ENCODE measurements at regions not wholly inside any gene's neighbourhood (a gene's known extent, or its start where the extent isn't known, plus 50 kb on each side); places are given as distances from the start of the nearest gene placed in this dataset.

DNA sequence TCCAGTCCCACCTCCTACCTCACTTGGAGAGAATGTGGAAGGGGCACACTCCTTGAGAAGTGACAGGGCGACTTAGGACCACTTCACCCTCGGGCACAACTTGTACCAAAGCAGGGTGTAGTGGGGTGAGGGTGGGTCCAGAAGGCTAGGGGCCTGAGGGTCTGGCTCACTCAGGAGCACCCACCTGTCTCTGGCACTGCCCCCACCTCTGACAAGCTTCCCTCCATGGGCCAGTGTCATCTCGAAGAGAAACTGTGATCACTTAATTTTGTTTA, 76.9 kb upstream of the OLFM1 start:
- Histone ChIP-seq H3K4me1 (ENCODE audit: control insufficient read depth, insufficient read depth, low read length) (no peaks in the 10 kb centered on the region), H3K27me3 (ENCODE audit: control insufficient read depth, insufficient read depth, low read length) (peaks cover 5% of the 10 kb centered on the region), H3K9ac (ENCODE audit: low read depth, low read length) (no peak overlapping the region), H3K4me3 (ENCODE audit: low read length) (no peak overlapping the region), H3K9me3 (replicated peaks; ENCODE audit: low read length) (no peaks in the 10 kb centered on the region), H3K36me3 (ENCODE audit: insufficient read depth, low read length) (no peaks in the 10 kb centered on the region), H3K4me2 (ENCODE audit: low read length) (no peak overlapping the region)

DNA sequence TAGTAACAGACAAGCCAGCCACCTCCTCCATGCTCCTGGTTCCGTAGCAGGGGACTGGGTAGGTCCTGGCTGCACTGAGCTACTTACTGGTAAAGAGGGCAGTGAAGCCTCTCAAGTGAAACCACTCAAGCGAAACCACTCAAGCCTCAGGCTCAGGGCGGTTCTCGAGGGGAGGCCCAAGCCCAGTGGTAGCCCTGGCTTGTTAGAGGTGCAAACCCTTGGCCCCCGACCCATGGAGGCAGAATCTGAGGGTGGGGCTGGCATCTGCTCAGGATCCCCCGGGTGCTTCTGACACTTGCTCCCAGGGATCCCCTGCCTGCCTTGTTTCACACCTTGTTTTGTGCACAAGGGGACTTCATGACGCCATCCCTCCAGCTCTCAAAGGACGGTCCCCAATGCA, 76.5 kb upstream of the OLFM1 start:
- Histone ChIP-seq H3K9me3 (replicated peaks; ENCODE audit: low read length) (no peaks in the 10 kb centered on the region), H3K36me3 (ENCODE audit: insufficient read depth, low read length) (no peaks in the 10 kb centered on the region), H3K9ac (ENCODE audit: low read depth, low read length) (no peak overlapping the region), H3K4me3 (ENCODE audit: low read length) (no peak overlapping the region), H3K4me1 (ENCODE audit: control insufficient read depth, insufficient read depth, low read length) (no peaks in the 10 kb centered on the region), H3K4me2 (ENCODE audit: low read length) (no peak overlapping the region), H3K27me3 (ENCODE audit: control insufficient read depth, insufficient read depth, low read length) (peaks cover 5% of the 10 kb centered on the region)

DNA sequence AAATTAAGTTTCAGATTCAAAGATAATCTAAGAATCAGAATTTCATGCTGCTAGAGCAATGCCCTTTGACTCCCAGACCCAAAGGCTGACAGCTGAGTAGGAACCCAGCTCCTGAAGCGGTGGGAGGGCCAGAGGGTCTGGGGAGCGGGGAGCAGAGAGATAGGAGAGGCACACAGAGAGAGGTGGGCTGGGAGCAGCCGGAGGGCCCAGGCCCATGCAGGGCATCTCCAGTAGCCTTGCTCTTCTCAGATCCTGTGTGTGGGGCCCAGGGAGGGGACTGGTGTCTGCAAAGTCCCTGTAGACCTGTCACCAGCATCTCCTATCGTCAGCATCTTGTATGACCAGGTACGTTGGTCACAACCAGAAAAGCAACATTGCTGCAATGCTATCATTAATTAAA, 75.3 kb upstream of the OLFM1 start:
- Histone ChIP-seq H3K9ac (ENCODE audit: low read depth, low read length) (no peak overlapping the region), H3K27me3 (ENCODE audit: control insufficient read depth, insufficient read depth, low read length) (peaks cover 5% of the 10 kb centered on the region), H3K4me1 (ENCODE audit: control insufficient read depth, insufficient read depth, low read length) (no peaks in the 10 kb centered on the region), H3K4me2 (ENCODE audit: low read length) (no peak overlapping the region), H3K36me3 (ENCODE audit: insufficient read depth, low read length) (no peaks in the 10 kb centered on the region), H3K4me3 (ENCODE audit: low read length) (no peak overlapping the region), H3K9me3 (replicated peaks; ENCODE audit: low read length) (no peaks in the 10 kb centered on the region)

DNA sequence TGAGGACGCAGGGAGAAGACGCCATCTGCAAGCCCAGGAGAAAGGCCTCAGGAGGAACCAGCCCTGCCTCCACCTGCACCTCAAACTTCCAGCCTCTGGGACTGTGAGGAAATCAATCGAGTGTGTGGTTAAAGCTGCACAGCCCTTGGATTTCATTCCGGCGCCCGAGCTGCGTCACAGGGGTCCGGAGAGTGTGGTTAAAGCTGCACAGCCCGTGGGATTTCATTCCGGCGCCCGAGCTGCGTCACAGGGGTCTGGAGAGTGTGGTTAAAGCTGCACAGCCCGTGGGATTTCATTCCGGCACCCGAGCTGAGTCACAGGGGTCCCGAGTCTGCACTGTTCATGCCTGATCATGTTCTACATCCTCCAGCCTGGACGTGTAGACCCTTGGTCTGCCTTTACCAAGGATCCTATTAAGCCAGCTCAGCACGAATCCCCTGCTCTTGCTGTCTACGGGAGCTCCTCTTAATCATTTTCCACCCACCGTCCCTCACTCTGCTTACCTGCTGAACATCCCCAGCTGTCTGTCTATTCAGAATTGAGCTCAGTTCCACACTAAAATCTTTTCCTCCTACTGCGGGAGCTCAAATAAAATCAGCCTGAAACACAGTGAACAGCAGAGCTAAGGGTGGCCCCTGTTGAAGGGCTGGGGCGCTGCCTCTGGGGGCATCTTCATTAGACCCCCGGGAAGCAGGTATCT, 73.0 kb upstream of the OLFM1 start:
- Histone ChIP-seq H3K4me3 (ENCODE audit: low read length) (no peak overlapping the region), H3K9me3 (replicated peaks; ENCODE audit: low read length) (no peaks in the 10 kb centered on the region), H3K27me3 (ENCODE audit: control insufficient read depth, insufficient read depth, low read length) (peaks cover 5% of the 10 kb centered on the region), H3K4me1 (ENCODE audit: control insufficient read depth, insufficient read depth, low read length) (no peaks in the 10 kb centered on the region), H3K4me2 (ENCODE audit: low read length) (no peak overlapping the region), H3K9ac (ENCODE audit: low read depth, low read length) (no peak overlapping the region), H3K36me3 (ENCODE audit: insufficient read depth, low read length) (no peaks in the 10 kb centered on the region)

DNA sequence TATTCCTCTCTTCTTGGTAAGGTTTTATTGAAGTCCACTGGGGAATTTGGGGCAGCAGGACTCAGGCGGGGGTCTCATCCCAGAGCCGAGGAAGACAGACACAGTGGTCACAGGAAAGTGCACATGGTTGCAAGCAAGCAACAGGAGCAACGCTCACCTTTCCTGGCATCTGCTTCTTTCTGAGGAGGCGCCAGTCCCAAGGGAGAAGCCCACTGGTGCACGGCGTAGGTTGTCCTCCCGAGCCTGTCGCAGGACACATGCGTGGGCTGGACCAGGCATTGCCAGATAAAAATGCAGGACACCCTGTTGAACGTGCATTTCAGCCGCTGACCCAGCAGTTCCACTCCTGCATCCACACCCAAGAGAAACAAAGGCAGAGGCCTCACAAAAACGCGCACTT, 72.4 kb upstream of the OLFM1 start:
- Histone ChIP-seq H3K4me2 (ENCODE audit: low read length) (no peak overlapping the region), H3K9ac (ENCODE audit: low read depth, low read length) (no peak overlapping the region), H3K9me3 (replicated peaks; ENCODE audit: low read length) (no peaks in the 10 kb centered on the region), H3K36me3 (ENCODE audit: insufficient read depth, low read length) (no peaks in the 10 kb centered on the region), H3K4me1 (ENCODE audit: control insufficient read depth, insufficient read depth, low read length) (no peaks in the 10 kb centered on the region), H3K4me3 (ENCODE audit: low read length) (no peak overlapping the region), H3K27me3 (ENCODE audit: control insufficient read depth, insufficient read depth, low read length) (peaks cover 8% of the 10 kb centered on the region)

DNA sequence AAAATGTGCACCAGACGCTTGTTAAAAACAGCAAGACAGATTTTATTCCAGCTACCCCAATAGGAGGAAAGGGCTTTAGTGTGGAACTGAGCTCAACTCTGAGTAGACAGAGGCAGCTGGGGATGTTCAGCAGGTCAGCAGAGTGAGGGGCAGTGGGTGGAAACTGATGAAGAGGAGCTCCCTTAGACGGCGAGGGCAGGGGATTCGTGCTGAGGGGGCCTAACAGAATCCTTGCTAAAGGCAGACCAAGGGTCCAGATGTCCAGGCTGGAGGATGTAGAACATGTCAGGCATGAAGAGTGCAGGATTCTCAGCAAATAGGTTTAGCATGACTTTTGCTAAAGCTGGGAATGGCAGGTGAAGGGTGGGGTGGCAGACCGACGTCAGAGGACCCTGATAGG, 71.9 kb upstream of the OLFM1 start:
- Histone ChIP-seq H3K4me3 (ENCODE audit: low read length) (no peak overlapping the region), H3K27me3 (ENCODE audit: control insufficient read depth, insufficient read depth, low read length) (peaks cover 11% of the 10 kb centered on the region), H3K4me1 (ENCODE audit: control insufficient read depth, insufficient read depth, low read length) (no peaks in the 10 kb centered on the region), H3K9ac (ENCODE audit: low read depth, low read length) (no peak overlapping the region), H3K9me3 (replicated peaks; ENCODE audit: low read length) (no peaks in the 10 kb centered on the region), H3K36me3 (ENCODE audit: insufficient read depth, low read length) (no peaks in the 10 kb centered on the region), H3K4me2 (ENCODE audit: low read length) (no peak overlapping the region)

DNA sequence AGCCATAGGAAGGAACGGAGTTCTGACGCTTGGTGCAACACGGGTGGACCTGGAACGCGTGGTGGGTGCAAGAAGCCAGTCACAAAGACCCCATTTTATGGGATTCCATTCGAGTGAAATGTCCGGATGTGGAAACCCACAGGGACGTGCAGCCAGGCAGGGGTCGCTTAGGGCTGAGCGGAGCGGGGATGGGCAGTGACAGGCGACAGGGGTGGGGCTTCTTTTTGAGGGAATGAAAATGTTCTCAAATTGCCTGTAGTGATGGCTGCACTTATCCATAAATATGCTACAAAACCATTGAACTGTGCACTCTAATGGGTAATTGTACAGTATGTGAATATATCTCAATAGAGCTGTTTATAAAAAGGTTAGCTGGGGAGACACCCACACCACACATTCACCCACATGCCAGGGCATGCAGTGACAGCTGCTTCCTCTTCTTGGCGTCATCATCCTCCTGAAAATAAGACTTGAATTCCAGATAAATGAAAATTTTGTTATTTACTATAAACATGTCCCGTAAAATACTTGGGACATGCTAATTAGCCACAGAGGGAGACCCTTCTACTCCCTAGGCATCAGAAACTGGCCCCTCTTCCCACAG, 71.3 kb upstream of the OLFM1 start:
- no peak overlapping the region for H3K4me3 ChIP-seq (ENCODE audit: low read length)
- no peak overlapping the region for H3K9ac ChIP-seq (ENCODE audit: low read depth, low read length)
- no peaks in the 10 kb centered on the region for H3K36me3 ChIP-seq (ENCODE audit: insufficient read depth, low read length)
- H3K4me2 ChIP-seq (ENCODE audit: low read length), result no peak overlapping the region
- no peaks in the 10 kb centered on the region for H3K4me1 ChIP-seq (ENCODE audit: control insufficient read depth, insufficient read depth, low read length)
- no peaks in the 10 kb centered on the region for H3K9me3 ChIP-seq (replicated peaks; ENCODE audit: low read length)
- H3K27me3 ChIP-seq (ENCODE audit: control insufficient read depth, insufficient read depth, low read length), result peaks cover 13% of the 10 kb centered on the region

DNA sequence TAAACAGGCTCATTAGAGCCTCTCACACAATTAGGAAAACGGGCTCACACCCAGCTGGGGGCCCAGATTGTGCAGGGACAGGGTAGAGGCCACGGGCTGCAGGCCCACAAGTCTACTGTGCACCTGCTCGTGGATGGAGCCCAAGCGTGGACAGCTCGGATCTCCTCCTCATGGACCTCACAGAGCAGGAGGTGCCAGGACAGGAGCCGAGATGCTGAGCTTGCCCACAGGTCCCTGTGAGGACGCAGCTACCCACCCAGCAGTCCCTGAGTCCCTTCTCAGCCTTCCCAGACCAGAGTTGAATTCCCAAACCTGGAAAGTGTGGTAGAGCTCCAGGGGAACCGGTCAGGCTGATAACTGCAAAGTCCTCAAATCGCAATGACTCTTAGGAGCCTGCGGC, 70.6 kb upstream of the OLFM1 start:
- Histone ChIP-seq H3K4me2 (ENCODE audit: low read length) (no peak overlapping the region), H3K36me3 (ENCODE audit: insufficient read depth, low read length) (no peaks in the 10 kb centered on the region), H3K9ac (ENCODE audit: low read depth, low read length) (no peak overlapping the region)

DNA sequence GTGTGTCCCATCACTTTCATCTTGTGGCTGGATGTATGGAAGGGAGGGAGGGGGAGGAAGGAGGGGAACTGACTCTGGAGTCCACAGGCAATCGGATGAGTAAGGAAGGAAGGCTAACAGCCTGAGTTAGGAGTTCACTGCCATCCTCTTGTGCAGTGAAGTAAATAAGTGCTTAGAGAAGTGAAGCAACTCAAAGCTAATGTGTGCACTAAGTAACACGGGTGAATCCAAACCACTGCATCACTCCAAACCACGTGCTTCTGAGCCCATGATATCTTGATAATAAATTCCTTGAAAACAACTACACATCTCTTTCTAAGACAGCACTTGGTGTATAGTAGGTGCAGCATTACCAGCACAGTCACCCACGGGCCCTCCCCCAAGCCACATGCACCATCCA, 69.6 kb upstream of the OLFM1 start:
- Histone ChIP-seq H3K27me3 (ENCODE audit: control insufficient read depth, insufficient read depth, low read length) (peaks cover 13% of the 10 kb centered on the region), H3K9ac (ENCODE audit: low read depth, low read length) (no peak overlapping the region), H3K4me1 (ENCODE audit: control insufficient read depth, insufficient read depth, low read length) (no peaks in the 10 kb centered on the region), H3K36me3 (ENCODE audit: insufficient read depth, low read length) (no peaks in the 10 kb centered on the region), H3K4me3 (ENCODE audit: low read length) (no peak overlapping the region), H3K9me3 (replicated peaks; ENCODE audit: low read length) (no peaks in the 10 kb centered on the region), H3K4me2 (ENCODE audit: low read length) (no peak overlapping the region)

More for the DNA sequence above, 70.6 kb upstream of the OLFM1 start:
- Histone ChIP-seq H3K9me3 (replicated peaks; ENCODE audit: low read length) (no peaks in the 10 kb centered on the region), H3K27me3 (ENCODE audit: control insufficient read depth, insufficient read depth, low read length) (peaks cover 13% of the 10 kb centered on the region), H3K4me3 (ENCODE audit: low read length) (no peak overlapping the region), H3K4me1 (ENCODE audit: control insufficient read depth, insufficient read depth, low read length) (no peaks in the 10 kb centered on the region)

DNA sequence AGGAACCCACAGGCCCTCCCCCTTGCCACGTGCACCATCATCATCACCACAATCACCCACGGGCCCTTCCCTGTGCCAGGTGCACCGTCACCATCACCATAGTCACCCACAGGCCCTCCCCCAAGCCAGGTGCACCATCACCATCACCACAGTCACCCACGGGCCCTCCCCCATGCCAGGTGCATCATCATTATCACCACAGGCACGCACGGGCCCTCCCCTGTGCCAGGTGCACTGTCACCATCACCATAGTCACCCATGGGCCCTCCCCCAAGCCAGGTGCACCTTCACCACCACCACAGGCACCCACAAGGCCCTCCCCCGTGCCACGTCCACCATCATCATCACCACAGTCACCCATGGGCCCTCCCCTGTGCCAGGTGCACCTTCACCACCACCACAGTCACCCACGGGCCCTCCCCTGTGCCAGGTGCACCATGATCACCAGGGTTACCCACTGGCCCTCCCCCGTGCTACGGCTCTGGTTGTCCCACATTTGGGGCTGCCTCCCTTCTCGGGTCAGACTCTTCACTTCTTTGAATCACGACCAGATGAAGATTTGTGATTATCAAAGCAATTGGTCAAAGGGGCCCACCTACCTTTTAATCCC, 69.1 kb upstream of the OLFM1 start:
- H3K9me3 ChIP-seq (replicated peaks; ENCODE audit: low read length), result no peaks in the 10 kb centered on the region
- H3K4me2 ChIP-seq (ENCODE audit: low read length), result no peak overlapping the region
- no peak overlapping the region for H3K4me3 ChIP-seq (ENCODE audit: low read length)
- H3K36me3 ChIP-seq (ENCODE audit: insufficient read depth, low read length), result no peaks in the 10 kb centered on the region
- H3K9ac ChIP-seq (ENCODE audit: low read depth, low read length), result no peak overlapping the region
- H3K27me3 ChIP-seq (ENCODE audit: control insufficient read depth, insufficient read depth, low read length), result peaks cover 13% of the 10 kb centered on the region
- no peaks in the 10 kb centered on the region for H3K4me1 ChIP-seq (ENCODE audit: control insufficient read depth, insufficient read depth, low read length)

DNA sequence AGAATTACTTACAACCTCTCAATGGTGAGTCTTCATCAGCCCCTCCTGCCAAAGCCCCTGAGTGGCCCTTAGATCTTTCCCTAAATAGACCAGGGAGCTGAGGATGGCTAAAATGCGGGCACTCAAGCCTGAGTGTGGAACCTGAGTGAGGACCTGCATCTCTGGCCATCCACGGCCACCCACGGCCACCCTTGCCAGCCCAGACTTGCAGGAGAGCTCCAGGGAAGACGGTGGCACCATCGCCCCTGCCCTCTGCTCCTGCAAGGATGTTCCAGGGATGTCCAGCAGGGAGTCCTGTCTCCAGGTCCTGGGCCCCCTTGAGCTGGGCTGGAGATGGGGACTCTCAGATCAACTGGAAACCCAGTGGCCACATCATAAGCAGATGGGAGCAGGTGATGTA, 68.2 kb upstream of the OLFM1 start:
- no peak overlapping the region for H3K4me3 ChIP-seq (ENCODE audit: low read length)
- H3K36me3 ChIP-seq (ENCODE audit: insufficient read depth, low read length), result no peaks in the 10 kb centered on the region
- H3K4me2 ChIP-seq (ENCODE audit: low read length), result no peak overlapping the region
- H3K27me3 ChIP-seq (ENCODE audit: control insufficient read depth, insufficient read depth, low read length), result peaks cover 10% of the 10 kb centered on the region
- H3K9me3 ChIP-seq (replicated peaks; ENCODE audit: low read length), result no peaks in the 10 kb centered on the region
- H3K4me1 ChIP-seq (ENCODE audit: control insufficient read depth, insufficient read depth, low read length), result no peaks in the 10 kb centered on the region
- H3K9ac ChIP-seq (ENCODE audit: low read depth, low read length), result no peak overlapping the region

Data from skeletal muscle satellite cell (primary cell).